ENCODE measurements at regions not wholly inside any gene's neighbourhood (a gene's known extent, or its start where the extent isn't known, plus 50 kb on each side); places are given as distances from the start of the nearest gene placed in this dataset.

DNA sequence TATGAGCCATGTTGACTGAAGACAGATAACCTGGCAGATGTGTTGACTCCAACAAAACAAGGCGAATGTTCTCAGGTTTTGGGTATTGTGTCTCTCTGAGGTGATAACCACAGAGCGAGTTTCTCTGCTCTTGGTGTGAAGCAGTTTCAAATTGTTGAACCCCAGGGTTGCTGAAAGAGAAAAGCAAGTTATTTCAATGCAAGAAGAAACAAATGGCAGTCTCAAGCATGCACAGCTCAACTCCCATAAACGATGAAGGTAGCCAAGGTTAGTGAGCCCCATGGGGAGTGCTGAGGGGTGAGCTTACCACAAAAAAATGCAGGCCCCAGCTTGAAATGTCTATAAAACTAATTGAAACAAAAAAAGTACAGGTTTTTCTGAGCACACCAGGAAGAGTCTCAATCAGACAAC lies 220.8 kb upstream of the DAPK1 start:
- no peak overlapping the region for H3K4me3 Mint-ChIP-seq
- H3K36me3 Mint-ChIP-seq (ENCODE audit: low read depth): no peaks in the 10 kb centered on the region

DNA sequence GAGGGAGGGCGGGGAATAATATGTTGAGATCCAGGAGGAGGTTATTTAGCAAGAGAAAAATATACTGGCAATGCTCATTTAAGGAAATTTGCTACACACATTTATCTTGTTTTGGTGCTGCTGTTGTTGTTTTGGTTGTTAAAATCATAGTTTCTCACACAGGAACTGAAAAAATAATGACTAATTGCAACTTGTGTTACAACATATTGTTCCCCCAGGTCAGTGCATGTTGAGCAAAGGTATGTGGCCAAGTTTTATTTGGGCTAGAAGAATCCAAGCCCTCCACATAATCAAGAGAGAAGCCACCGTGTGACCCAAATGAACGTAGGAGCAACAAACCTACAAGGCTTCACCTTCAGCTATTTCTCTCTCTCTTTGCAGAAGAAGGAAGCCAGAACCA lies 220.3 kb upstream of the DAPK1 start:
- POLR2A ChIA-PET: no interaction called here
- CTCF ChIA-PET: no interaction called here
- DNase-seq (no peak), ATAC-seq (no peak)
- no peaks in the 10 kb centered on the region for H3K9me3 Mint-ChIP-seq (ENCODE audit: insufficient read depth)
- H3K4me3 Mint-ChIP-seq: no peak overlapping the region
- peaks cover 5% of the 10 kb centered on the region for H3K27me3 Mint-ChIP-seq (ENCODE audit: low read depth)
- H3K4me1 Mint-ChIP-seq (ENCODE audit: low read depth): peaks cover 14% of the 10 kb centered on the region
- no peak overlapping the region for H3K27ac Mint-ChIP-seq
- H3K36me3 Mint-ChIP-seq (ENCODE audit: low read depth): no peaks in the 10 kb centered on the region

More for the DNA sequence above, 220.8 kb upstream of the DAPK1 start:
- H3K27ac Mint-ChIP-seq: no peak overlapping the region
- POLR2A ChIA-PET: no interaction called here
- DNase-seq (no peak), ATAC-seq (no peak)
- H3K9me3 Mint-ChIP-seq (ENCODE audit: insufficient read depth): no peaks in the 10 kb centered on the region
- H3K27me3 Mint-ChIP-seq (ENCODE audit: low read depth): peaks cover 5% of the 10 kb centered on the region
- peaks cover 19% of the 10 kb centered on the region for H3K4me1 Mint-ChIP-seq (ENCODE audit: low read depth)
- CTCF ChIA-PET: no interaction called here

DNA sequence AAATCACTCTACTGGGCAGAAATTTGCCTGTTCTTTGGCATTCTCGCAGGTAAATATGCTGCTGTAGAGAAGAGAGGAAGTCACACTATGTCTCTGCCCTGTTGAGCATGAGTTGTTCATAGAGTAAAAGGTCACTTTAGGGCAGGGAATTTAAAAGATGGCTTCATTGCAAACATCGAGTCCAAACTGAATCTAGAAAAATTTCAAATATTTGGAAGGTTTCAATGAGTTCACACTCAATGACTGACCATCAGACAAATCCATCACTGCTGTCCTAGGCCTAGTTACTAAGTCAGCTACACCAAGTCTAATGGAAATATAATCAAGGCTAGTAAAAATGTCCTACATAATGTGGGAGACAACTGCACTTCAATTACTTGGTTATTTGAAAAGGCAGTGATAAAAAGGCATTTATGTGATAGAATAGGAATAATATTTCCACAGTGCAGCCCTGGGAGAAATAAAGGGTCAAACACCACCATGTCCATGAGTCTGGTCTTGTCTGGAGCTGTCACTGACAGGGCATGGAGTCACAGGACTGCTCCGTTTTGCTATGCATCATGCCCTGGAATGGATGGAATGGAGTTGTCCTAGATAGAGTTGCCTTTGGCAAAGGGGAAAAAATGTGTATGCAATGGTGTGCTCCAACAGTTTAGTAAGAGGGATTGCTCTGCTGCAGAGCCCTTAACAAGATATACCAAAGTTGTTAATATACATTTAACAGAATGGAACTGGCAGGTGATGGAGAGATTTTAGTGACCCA lies 218.5 kb upstream of the DAPK1 start:
- peaks cover 5% of the 10 kb centered on the region for H3K27me3 Mint-ChIP-seq (ENCODE audit: low read depth)
- DNase-seq (no peak), ATAC-seq (no peak)
- H3K27ac Mint-ChIP-seq: no peak overlapping the region
- peaks cover 12% of the 10 kb centered on the region for H3K4me1 Mint-ChIP-seq (ENCODE audit: low read depth)
- no peaks in the 10 kb centered on the region for H3K36me3 Mint-ChIP-seq (ENCODE audit: low read depth)
- no peak overlapping the region for H3K4me3 Mint-ChIP-seq
- ChIA-PET POLR2A (no interaction called here), CTCF (no interaction called here)
- H3K9me3 Mint-ChIP-seq (ENCODE audit: insufficient read depth): no peaks in the 10 kb centered on the region

DNA sequence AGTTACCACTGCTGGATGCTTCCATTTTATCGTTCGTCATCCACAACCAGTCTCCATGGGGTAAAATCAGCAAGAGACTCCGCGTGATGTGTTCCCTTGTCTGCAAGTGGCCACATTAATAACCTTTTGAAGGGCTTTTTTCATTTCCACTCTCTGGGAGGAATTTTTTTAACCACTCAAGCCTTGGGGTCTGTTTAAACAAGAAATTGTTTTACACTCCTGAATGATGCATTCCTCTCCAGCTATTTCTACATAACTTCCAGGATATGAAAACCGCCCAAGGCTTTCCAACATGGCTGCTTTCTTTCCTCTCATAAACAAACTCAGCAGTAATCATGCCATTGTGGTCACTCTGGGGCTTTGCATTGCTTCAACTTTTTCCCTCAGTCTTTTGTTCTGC lies 217.2 kb upstream of the DAPK1 start:
- POLR2A ChIA-PET: no interaction called here
- Mint-ChIP-seq H3K27me3 (ENCODE audit: low read depth) (peaks cover 5% of the 10 kb centered on the region), H3K36me3 (ENCODE audit: low read depth) (no peaks in the 10 kb centered on the region), H3K27ac (no peak overlapping the region), H3K9me3 (ENCODE audit: insufficient read depth) (no peaks in the 10 kb centered on the region), H3K4me1 (ENCODE audit: low read depth) (peaks cover 12% of the 10 kb centered on the region), H3K4me3 (no peak overlapping the region)
- CTCF ChIA-PET: no interaction called here
- DNase-seq (no peak), ATAC-seq (no peak)

DNA sequence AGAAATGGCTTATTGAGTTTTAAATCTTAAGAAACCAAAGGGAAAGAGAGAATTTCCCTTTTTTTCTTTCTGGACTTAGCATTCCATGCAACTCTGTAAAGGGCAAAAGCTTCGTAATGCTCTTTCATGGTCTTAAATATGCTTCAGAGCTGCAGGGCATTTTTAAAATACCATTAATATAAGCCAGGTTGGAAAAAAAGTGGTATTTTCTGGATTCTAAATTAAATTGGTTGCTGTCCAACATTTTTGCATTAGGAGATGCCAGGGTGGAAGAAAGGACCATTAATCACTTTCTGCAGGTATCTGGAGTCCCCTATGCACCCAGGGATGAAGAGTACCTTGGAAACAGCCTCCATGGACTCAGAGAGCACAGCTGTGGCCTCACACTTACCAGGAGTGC lies 215.1 kb upstream of the DAPK1 start:
- DNase-seq (no peak), ATAC-seq (no peak)
- Mint-ChIP-seq H3K36me3 (ENCODE audit: low read depth) (no peaks in the 10 kb centered on the region), H3K27ac (no peak overlapping the region), H3K4me3 (no peak overlapping the region), H3K27me3 (ENCODE audit: low read depth) (peaks cover 5% of the 10 kb centered on the region), H3K4me1 (ENCODE audit: low read depth) (no peaks in the 10 kb centered on the region), H3K9me3 (ENCODE audit: insufficient read depth) (no peaks in the 10 kb centered on the region)
- CTCF ChIA-PET: interaction anchor here (0.5 kb wide), 1 partner anchor 299 kb away, joined by 3 read pairs; no protein-coding TSS in a partner anchor
- POLR2A ChIA-PET: no interaction called here

DNA sequence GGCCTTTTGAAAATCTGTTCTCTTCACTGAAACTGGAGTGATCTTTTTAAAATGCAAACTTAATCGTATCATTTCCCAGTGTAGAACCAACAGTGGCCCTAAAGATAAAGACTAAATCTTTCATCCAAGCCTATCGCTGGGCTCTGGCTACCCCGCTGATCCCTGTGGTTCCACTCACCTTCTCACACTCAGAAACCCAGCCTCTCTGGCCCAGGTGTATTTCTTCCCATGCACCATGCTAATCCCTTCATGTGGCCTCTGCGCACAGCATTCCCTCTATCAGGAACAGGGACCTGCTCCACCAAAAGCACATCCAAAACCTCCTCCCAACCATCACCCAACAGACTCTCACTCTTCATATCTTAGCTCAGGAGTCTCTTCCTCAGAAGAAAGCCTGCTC lies 214.1 kb upstream of the DAPK1 start:
- Mint-ChIP-seq H3K27ac (no peak overlapping the region), H3K36me3 (ENCODE audit: low read depth) (no peaks in the 10 kb centered on the region), H3K9me3 (ENCODE audit: insufficient read depth) (no peaks in the 10 kb centered on the region), H3K4me1 (ENCODE audit: low read depth) (no peaks in the 10 kb centered on the region), H3K4me3 (no peak overlapping the region), H3K27me3 (ENCODE audit: low read depth) (peaks cover 5% of the 10 kb centered on the region)
- ChIA-PET POLR2A (no interaction called here), CTCF (no interaction called here)
- no peak for ATAC-seq
- DNase-seq: no peak

DNA sequence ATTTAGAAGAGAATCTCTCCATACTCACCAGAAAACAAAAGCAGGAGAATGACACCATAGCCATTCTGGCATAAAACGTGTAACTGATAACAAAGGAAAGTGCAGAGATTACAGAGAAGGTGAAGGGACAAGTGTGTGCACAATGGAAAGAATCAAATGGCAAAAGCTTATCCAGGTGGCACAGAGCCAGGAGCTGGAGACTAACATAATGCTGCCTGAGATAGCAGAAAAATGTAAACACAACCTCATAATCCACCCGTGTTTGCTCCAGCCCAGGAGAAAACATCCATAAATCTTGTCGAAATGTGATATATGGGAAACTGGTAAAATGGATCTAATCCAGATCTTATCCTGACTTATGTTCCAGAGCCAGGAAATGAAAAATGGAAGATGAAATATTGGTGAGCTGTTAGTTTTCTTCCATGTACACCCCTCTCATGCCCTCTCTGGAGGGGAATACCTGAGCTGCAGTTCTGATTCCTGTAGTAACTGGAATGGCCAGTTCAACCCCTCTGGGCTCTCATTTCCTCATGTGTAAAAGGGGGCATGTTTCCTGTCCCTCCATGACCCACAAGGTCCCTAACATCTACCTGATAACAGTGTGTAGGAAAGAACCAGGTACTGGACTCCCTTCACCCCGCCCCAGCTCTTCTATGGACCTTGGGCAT lies 212.3 kb upstream of the DAPK1 start:
- Mint-ChIP-seq H3K4me1 (ENCODE audit: low read depth) (no peaks in the 10 kb centered on the region), H3K36me3 (ENCODE audit: low read depth) (no peaks in the 10 kb centered on the region), H3K27ac (no peak overlapping the region), H3K9me3 (ENCODE audit: insufficient read depth) (no peaks in the 10 kb centered on the region), H3K27me3 (ENCODE audit: low read depth) (peaks cover 2% of the 10 kb centered on the region), H3K4me3 (no peak overlapping the region)
- no peak for ATAC-seq
- POLR2A ChIA-PET: interaction anchor here (0.7 kb wide), 1 partner anchor 59 kb away, joined by 3 read pairs; no protein-coding TSS in a partner anchor
- DNase-seq: no peak
- CTCF ChIA-PET: interaction anchor here (0.9 kb wide), 1 partner anchor 40 kb away, joined by 3 read pairs; no protein-coding TSS in a partner anchor

DNA sequence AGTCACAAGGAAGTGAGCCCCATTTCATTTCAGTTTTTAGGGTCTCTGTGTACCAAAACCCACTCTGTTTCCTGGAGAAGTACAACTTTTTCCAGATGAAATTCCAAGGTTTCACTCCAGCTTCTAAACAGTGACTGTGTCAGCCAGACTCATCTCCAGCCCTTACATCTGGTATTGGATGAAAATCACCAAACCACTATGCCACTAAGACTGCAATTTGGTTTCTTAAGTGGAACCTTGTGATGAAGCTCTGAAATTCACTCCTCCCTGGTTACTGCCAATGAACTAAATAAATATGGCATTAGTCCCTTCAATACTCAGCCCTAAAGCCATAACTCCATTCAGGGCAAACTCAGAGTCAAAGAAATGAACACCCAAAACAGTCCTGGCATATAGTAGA lies 211.2 kb upstream of the DAPK1 start:
- Mint-ChIP-seq H3K9me3 (ENCODE audit: insufficient read depth) (no peaks in the 10 kb centered on the region), H3K27ac (no peak overlapping the region), H3K27me3 (ENCODE audit: low read depth) (no peaks in the 10 kb centered on the region), H3K36me3 (ENCODE audit: low read depth) (no peaks in the 10 kb centered on the region), H3K4me3 (no peak overlapping the region), H3K4me1 (ENCODE audit: low read depth) (no peaks in the 10 kb centered on the region)
- ATAC-seq (no peak), DNase-seq (no peak)
- ChIA-PET CTCF (no interaction called here), POLR2A (no interaction called here)

DNA sequence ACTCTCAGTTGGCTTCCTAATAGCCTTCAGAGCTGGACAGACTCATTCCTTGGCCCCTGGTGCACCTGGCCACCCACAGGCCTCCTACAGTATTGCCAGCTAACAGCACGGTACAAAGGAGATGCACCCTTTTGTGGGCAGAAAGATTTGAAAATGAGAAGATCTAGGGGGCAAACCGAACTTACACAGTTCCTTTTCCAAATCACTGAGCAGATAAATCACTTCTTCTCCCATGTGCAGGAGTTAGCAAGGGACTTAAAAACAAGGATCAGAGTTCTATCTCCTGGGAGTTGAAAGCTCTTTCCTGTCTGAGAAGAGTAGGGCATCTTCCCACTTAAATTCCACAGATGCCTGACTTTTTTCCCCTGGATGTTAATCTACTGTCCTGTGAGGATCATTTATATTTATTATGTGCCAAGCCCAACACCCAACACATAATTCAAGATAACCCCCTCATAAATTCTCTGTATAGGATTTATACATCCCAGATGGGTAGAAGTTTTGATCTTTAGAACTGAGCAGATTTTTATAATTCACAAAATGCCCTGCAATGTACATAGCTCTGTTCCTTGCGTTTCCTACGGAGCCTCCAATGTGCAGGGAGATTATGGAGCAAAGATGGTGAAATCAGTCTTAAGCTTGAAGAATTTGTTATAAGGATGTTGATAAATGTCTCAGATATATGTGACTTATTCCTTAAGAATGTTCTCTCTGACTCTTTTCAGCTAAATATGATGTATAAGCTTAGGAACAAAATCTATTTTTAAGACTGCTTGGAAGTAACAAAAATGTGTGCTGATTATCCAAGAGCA lies 207.2 kb upstream of the DAPK1 start:
- POLR2A ChIA-PET: interaction anchor here (0.6 kb wide), 1 partner anchor 15 kb away, joined by 3 read pairs; no protein-coding TSS in a partner anchor
- CTCF ChIA-PET: no interaction called here

DNA sequence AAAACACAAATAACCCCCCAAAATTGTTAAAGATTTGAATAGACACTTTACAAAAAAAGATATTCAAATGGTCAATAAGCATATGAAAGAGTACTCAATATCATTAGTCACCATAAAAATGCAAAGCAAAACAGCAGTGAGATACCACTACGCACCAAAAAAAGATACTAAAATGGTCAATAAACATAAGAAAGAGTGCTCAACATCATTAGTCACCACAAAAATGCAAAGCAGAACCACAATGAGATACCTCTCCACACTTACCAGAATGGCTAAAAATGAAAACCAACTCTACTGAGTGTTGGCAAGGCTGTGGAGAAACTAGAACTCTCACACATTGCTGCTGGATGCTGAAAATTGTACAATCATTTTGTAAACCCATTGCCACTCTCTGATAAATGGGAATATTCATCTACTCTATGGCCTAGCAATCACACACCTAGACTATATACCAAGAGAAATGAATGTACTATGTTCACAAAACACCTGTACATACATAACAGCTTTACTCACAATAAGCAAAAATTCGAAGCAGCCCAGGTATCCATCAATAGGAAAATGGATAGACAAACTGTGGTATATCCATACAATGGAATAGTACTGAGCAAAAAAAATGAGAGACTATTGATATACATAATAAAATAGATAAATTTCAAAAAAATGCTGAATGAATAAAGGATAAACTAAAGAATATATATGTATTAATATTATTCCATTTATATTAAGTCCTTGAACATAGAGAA lies 205.0 kb upstream of the DAPK1 start:
- no peaks in the 10 kb centered on the region for H3K4me1 Mint-ChIP-seq (ENCODE audit: low read depth)
- DNase-seq: no peak
- CTCF ChIA-PET: no interaction called here
- no peak overlapping the region for H3K4me3 Mint-ChIP-seq
- no peak for ATAC-seq
- POLR2A ChIA-PET: no interaction called here
- no peak overlapping the region for H3K27ac Mint-ChIP-seq
- no peaks in the 10 kb centered on the region for H3K9me3 Mint-ChIP-seq (ENCODE audit: insufficient read depth)
- H3K27me3 Mint-ChIP-seq (ENCODE audit: low read depth): no peaks in the 10 kb centered on the region
- H3K36me3 Mint-ChIP-seq (ENCODE audit: low read depth): no peaks in the 10 kb centered on the region

More for the DNA sequence above, 207.2 kb upstream of the DAPK1 start:
- Mint-ChIP-seq H3K9me3 (ENCODE audit: insufficient read depth) (no peaks in the 10 kb centered on the region), H3K4me3 (no peak overlapping the region), H3K4me1 (ENCODE audit: low read depth) (no peaks in the 10 kb centered on the region), H3K27ac (no peak overlapping the region), H3K36me3 (ENCODE audit: low read depth) (no peaks in the 10 kb centered on the region), H3K27me3 (ENCODE audit: low read depth) (no peaks in the 10 kb centered on the region)
- ATAC-seq (no peak), DNase-seq (no peak)

DNA sequence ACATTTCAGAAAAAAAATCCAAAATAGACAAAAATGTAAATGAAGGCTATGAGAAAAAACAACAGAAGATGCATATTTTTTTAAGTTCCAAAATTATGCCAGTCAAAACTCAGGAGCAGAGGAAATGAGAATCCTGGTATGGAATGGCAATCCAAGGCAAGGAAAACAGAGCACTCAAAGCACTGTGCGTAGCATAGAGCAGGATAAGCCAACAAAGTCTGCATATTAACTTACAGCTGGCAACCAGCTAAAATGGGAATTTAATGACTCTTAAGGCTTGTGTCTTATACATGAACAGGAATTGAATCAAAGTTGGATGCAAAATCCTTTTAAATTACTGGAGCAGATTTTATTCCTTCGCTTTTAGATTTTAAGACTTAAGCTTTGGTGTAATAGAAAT lies 203.5 kb upstream of the DAPK1 start:
- Mint-ChIP-seq H3K9me3 (ENCODE audit: insufficient read depth) (no peaks in the 10 kb centered on the region), H3K27ac (no peak overlapping the region), H3K36me3 (ENCODE audit: low read depth) (no peaks in the 10 kb centered on the region), H3K4me3 (no peak overlapping the region), H3K4me1 (ENCODE audit: low read depth) (no peaks in the 10 kb centered on the region), H3K27me3 (ENCODE audit: low read depth) (no peaks in the 10 kb centered on the region)
- CTCF ChIA-PET: interaction anchor here (0.7 kb wide), 1 partner anchor 987 kb away, joined by 3 read pairs; no protein-coding TSS in a partner anchor
- DNase-seq: no peak
- no peak for ATAC-seq
- POLR2A ChIA-PET: no interaction called here

All from activated CD8-positive, alpha-beta T cell treated with anti-CD3 and anti-CD28 coated beads, Interleukin-2, amount 10 ng/mL, durations not matched to agents 7 days and 5 days (primary cell).